ENCODE measurements at regions not wholly inside any gene's neighbourhood (a gene's known extent, or its start where the extent isn't known, plus 50 kb on each side); places are given as distances from the start of the nearest gene placed in this dataset.

GRCh38 chr7:79936281-79936983 is 198.2 kb upstream of the GNAI1 start:
- no peak for TF ChIP-seq CTCF (IDR thresholded peaks at IDR 0.05)
- intact Hi-C loops (cut with micrococcal nuclease), result no loop called here
- CTCF ChIA-PET, result no interaction called here

GRCh38 chr7:79934727-79935126 is 199.9 kb upstream of the GNAI1 start:
- Mint-ChIP-seq H3K36me3 (ENCODE audit: low read depth) (no peaks in the 10 kb centered on the region), H3K9me3 (peaks cover 3% of the 10 kb centered on the region), H3K27ac (no peak overlapping the region), H3K27me3 (no peaks in the 10 kb centered on the region), H3K4me1 (ENCODE audit: low read depth) (peaks cover 2% of the 10 kb centered on the region), H3K4me3 (no peak overlapping the region)
- ATAC-seq (no peak), DNase-seq (no peak)
- TF ChIP-seq CTCF (IDR thresholded peaks at IDR 0.05), result no peak
- POLR2A ChIA-PET, result no interaction called here
- CTCF ChIA-PET, result no interaction called here
- intact Hi-C loops (cut with micrococcal nuclease), result no loop called here

More at GRCh38 chr7:79936281-79936983, 198.2 kb upstream of the GNAI1 start:
- POLR2A ChIA-PET, result no interaction called here
- Mint-ChIP-seq H3K27me3 (no peaks in the 10 kb centered on the region), H3K4me1 (ENCODE audit: low read depth) (peaks cover 2% of the 10 kb centered on the region), H3K27ac (no peak overlapping the region), H3K36me3 (ENCODE audit: low read depth) (no peaks in the 10 kb centered on the region), H3K9me3 (peaks cover 2% of the 10 kb centered on the region), H3K4me3 (no peak overlapping the region)
- ATAC-seq (no peak), DNase-seq (no peak)

DNA sequence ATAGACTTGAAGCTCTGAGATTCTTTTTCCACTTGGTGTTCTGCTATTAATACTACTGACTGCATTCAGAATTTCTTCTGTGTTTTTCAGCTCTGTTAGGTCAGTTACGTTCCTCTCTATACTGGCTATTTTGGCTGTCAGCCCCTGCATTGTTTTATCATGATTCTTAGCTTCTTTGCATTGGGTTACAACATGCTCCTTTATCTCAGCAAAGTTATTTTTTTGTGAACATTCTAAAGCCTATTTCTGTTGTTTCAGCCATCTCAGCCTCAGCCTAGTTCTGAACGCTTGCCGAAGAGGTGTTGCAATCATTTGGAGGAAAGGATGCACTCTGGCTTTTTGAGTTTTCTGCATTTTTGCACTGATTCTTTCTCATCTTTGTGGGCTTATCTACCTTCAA is 201.5 kb upstream of the GNAI1 start:
- H3K9me3 Mint-ChIP-seq, result peaks cover 7% of the 10 kb centered on the region
- ChIA-PET POLR2A (no interaction called here), CTCF (no interaction called here)
- peaks cover 2% of the 10 kb centered on the region for H3K4me1 Mint-ChIP-seq (ENCODE audit: low read depth)
- H3K4me3 Mint-ChIP-seq, result no peak overlapping the region
- DNase-seq (no peak), ATAC-seq (no peak)
- no peak overlapping the region for H3K27ac Mint-ChIP-seq
- intact Hi-C loops (cut with micrococcal nuclease), result no loop called here
- TF ChIP-seq CTCF (IDR thresholded peaks at IDR 0.05), result no peak
- no peaks in the 10 kb centered on the region for H3K36me3 Mint-ChIP-seq (ENCODE audit: low read depth)
- no peaks in the 10 kb centered on the region for H3K27me3 Mint-ChIP-seq

DNA sequence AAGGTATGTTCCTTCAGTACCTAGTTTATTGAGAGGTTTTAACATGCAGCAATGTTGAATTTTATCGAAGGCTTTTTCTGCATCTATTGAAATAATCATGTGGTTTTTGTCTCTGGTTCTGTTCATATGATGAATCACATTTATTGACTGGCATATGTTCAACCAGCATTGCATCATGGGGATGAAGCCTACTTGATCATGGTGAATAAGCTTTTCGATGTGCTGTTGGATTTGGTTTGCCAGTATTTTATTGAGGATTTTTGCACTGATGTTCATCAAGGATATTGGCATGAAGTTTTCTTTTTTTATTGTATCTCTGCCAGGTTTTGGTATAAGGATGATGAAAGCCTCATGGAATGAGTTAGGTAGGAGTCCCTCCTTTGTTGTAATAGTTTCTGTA is 204.0 kb upstream of the GNAI1 start:
- DNase-seq (no peak), ATAC-seq (no peak)
- POLR2A ChIA-PET, result no interaction called here
- no peak overlapping the region for H3K4me3 Mint-ChIP-seq
- H3K27me3 Mint-ChIP-seq, result no peaks in the 10 kb centered on the region
- CTCF ChIA-PET, result no interaction called here
- H3K9me3 Mint-ChIP-seq, result peaks cover 7% of the 10 kb centered on the region
- peaks cover 2% of the 10 kb centered on the region for H3K4me1 Mint-ChIP-seq (ENCODE audit: low read depth)
- no peak for TF ChIP-seq CTCF (IDR thresholded peaks at IDR 0.05)
- intact Hi-C loops (cut with micrococcal nuclease), result no loop called here
- no peaks in the 10 kb centered on the region for H3K36me3 Mint-ChIP-seq (ENCODE audit: low read depth)
- H3K27ac Mint-ChIP-seq, result no peak overlapping the region

GRCh38 chr7:79927116-79927515 is 207.5 kb upstream of the GNAI1 start:
- CTCF ChIA-PET, result no interaction called here
- H3K27me3 Mint-ChIP-seq, result no peaks in the 10 kb centered on the region

More at GRCh38 chr7:79927116-79927515, 207.5 kb upstream of the GNAI1 start:
- peaks cover 10% of the 10 kb centered on the region for H3K9me3 Mint-ChIP-seq
- DNase-seq (no peak), ATAC-seq (no peak)
- POLR2A ChIA-PET, result no interaction called here
- no peaks in the 10 kb centered on the region for H3K4me1 Mint-ChIP-seq (ENCODE audit: low read depth)
- H3K36me3 Mint-ChIP-seq (ENCODE audit: low read depth), result no peaks in the 10 kb centered on the region
- TF ChIP-seq CTCF (IDR thresholded peaks at IDR 0.05), result no peak
- intact Hi-C loops (cut with micrococcal nuclease), result no loop called here
- no peak overlapping the region for H3K27ac Mint-ChIP-seq
- no peak overlapping the region for H3K4me3 Mint-ChIP-seq
